Fibroblast of lung (primary cell): ENCODE measurements at regions not wholly inside any gene's neighbourhood (a gene's known extent, or its start where the extent isn't known, plus 50 kb on each side); places are given as distances from the start of the nearest gene placed in this dataset.

Source experiments
- DNase-seq, 2 donors: peaks; one replicate each; pipeline versions ENCODE4 v3.0.0 to v3.0.0-alpha.2; 2010; ENCODE audit warnings: low read depth in 2 of 2
- H2AFZ ChIP-seq: 2 replicates; pipeline ENCODE4 v1.5.1; 2012; ENCODE audit warnings: low read length, control low read depth, inconsistent platforms
- H3K27ac ChIP-seq: 2 replicates; pipeline ENCODE4 v1.5.1; 2011; ENCODE audit warnings: low read length, control low read depth; ENCODE audit not compliant: insufficient read depth
- H3K27me3 ChIP-seq: 2 replicates; pipeline ENCODE4 v1.5.1; 2011; ENCODE audit warnings: mild to moderate bottlenecking, low read length; ENCODE audit not compliant: control insufficient read depth, insufficient read depth
- H3K36me3 ChIP-seq: 2 replicates; pipeline ENCODE4 v1.5.1; 2011; ENCODE audit warnings: low read length; ENCODE audit not compliant: control insufficient read depth, insufficient read depth
- H3K4me1 ChIP-seq: 2 replicates; pipeline ENCODE4 v1.5.1; 2011; ENCODE audit warnings: low read length; ENCODE audit not compliant: control insufficient read depth, insufficient read depth; ENCODE audit errors: extremely low read depth
- H3K4me2 ChIP-seq: 2 replicates; pipeline ENCODE4 v1.5.1; 2011; ENCODE audit warnings: low read length, control low read depth; ENCODE audit not compliant: insufficient read depth; ENCODE audit errors: extremely low read depth
- H3K4me3 ChIP-seq, 4 experiments: fragments of 200-600 bp in 1 of 4; sonication (generic) in 1 of 4; replicated peaks in 1 of 4; 2 replicates each; pipeline ENCODE4 v1.5.1; 2011 to 2016; ENCODE audit warnings: low read length in 4 of 4, low read depth in 3 of 4, mild to moderate bottlenecking in 3 of 4, control low read depth in 2 of 4, inconsistent platforms in 1 of 4, mixed read lengths in 1 of 4; ENCODE audit not compliant: insufficient read depth in 1 of 4; ENCODE audit errors: control extremely low read depth in 1 of 4
- H3K79me2 ChIP-seq: 2 replicates; pipeline ENCODE4 v1.5.1; 2012; ENCODE audit warnings: mild to moderate bottlenecking, low read length, inconsistent platforms; ENCODE audit not compliant: control insufficient read depth, insufficient read depth
- H3K9ac ChIP-seq: 2 replicates; pipeline ENCODE4 v1.5.1; 2011; ENCODE audit warnings: mild to moderate bottlenecking, low read length, control low read depth; ENCODE audit not compliant: insufficient read depth
- H3K9me3 ChIP-seq: 2 replicates; pipeline ENCODE4 v1.5.1; 2012; ENCODE audit warnings: low read depth, low read length; ENCODE audit not compliant: control insufficient read depth, insufficient read depth
- H4K20me1 ChIP-seq: 2 replicates; pipeline ENCODE4 v1.5.1; 2011; ENCODE audit warnings: low read length; ENCODE audit not compliant: control insufficient read depth, insufficient read depth; ENCODE audit errors: extremely low read depth
- CTCF ChIP-seq, 2 donors: IDR thresholded peaks in 1 of 2; conservative IDR thresholded peaks in 1 of 2; 1 replicate in 1 of 2; 2 replicates in 1 of 2; pipeline ENCODE4 v1.5.1; 2011 to 2012; ENCODE audit warnings: low read length in 2 of 2, control low read depth in 1 of 2, inconsistent platforms in 1 of 2, low read depth in 1 of 2, mild to moderate bottlenecking in 1 of 2
- EZH2 ChIP-seq: IDR thresholded peaks from 2 replicates; pipeline ENCODE4 v1.5.1; 2012; ENCODE audit warnings: low read length, control low read depth, mild to moderate bottlenecking; ENCODE audit errors: missing control alignments

GRCh38 chr14:22493753-22494152, 95.3 kb downstream of the DAD1 start:
- no peaks in the 10 kb centered on the region for H3K4me1 ChIP-seq
- no peak overlapping the region for H3K4me2 ChIP-seq
- no peaks in the 10 kb centered on the region for H4K20me1 ChIP-seq
- no peaks in the 10 kb centered on the region for H3K9me3 ChIP-seq
- H3K79me2 ChIP-seq: no peaks in the 10 kb centered on the region
- DNase-seq: no peak
- no peak overlapping the region for H3K9ac ChIP-seq
- peaks cover 16% of the 10 kb centered on the region for H3K27me3 ChIP-seq
- no peaks in the 10 kb centered on the region for H3K36me3 ChIP-seq
- TF ChIP-seq CTCF (conservative IDR thresholded peaks at IDR 0.05 in 1 of 2, IDR thresholded peaks at IDR 0.05 in 1 of 2; ENCODE audit: low read depth in 1 of 2, low read length in 2 of 2) (no peak), EZH2 (no peak)
- H3K4me3 ChIP-seq: no peak overlapping the region
- no peak overlapping the region for H2AFZ ChIP-seq
- H3K27ac ChIP-seq: no peak overlapping the region

- no peaks in the 10 kb centered on the region for H3K36me3 ChIP-seq
- H3K27me3 ChIP-seq: peaks cover 21% of the 10 kb centered on the region
- DNase-seq: peak in 1 of 2 donors; percentile 20
- H2AFZ ChIP-seq: no peak overlapping the region
- no peaks in the 10 kb centered on the region for H3K4me1 ChIP-seq
- no peaks in the 10 kb centered on the region for H4K20me1 ChIP-seq
- no peaks in the 10 kb centered on the region for H3K79me2 ChIP-seq
- TF ChIP-seq CTCF (conservative IDR thresholded peaks at IDR 0.05 in 1 of 2, IDR thresholded peaks at IDR 0.05 in 1 of 2; ENCODE audit: low read depth in 1 of 2, low read length in 2 of 2) (no peak), EZH2 (no peak)
- H3K27ac ChIP-seq: no peak overlapping the region
- no peak overlapping the region for H3K9ac ChIP-seq
- H3K4me2 ChIP-seq: no peak overlapping the region
- no peak overlapping the region for H3K4me3 ChIP-seq
- no peaks in the 10 kb centered on the region for H3K9me3 ChIP-seq
These were observed 96.1 kb downstream of the DAD1 start for GRCh38 chr14:22492622-22493542.

GRCh38 chr14:22491683-22492621, 97.1 kb downstream of the DAD1 start:
- H4K20me1 ChIP-seq: no peaks in the 10 kb centered on the region
- no peaks in the 10 kb centered on the region for H3K79me2 ChIP-seq

More at GRCh38 chr14:22491683-22492621, 97.1 kb downstream of the DAD1 start:
- H3K9ac ChIP-seq: no peak overlapping the region
- H3K27me3 ChIP-seq: peaks cover 31% of the 10 kb centered on the region
- no peak overlapping the region for H3K27ac ChIP-seq
- no peak overlapping the region for H3K4me2 ChIP-seq
- H2AFZ ChIP-seq: no peak overlapping the region
- no peak overlapping the region for H3K4me3 ChIP-seq
- H3K36me3 ChIP-seq: no peaks in the 10 kb centered on the region
- H3K9me3 ChIP-seq: no peaks in the 10 kb centered on the region
- no peaks in the 10 kb centered on the region for H3K4me1 ChIP-seq
- TF ChIP-seq EZH2 (no peak), CTCF (conservative IDR thresholded peaks at IDR 0.05 in 1 of 2, IDR thresholded peaks at IDR 0.05 in 1 of 2; ENCODE audit: low read depth in 1 of 2, low read length in 2 of 2) (no peak)
- DNase-seq: no peak
